ENCODE measurements at regions not wholly inside any gene's neighbourhood (a gene's known extent, or its start where the extent isn't known, plus 50 kb on each side); places are given as distances from the start of the nearest gene placed in this dataset.
A peak's percentile ranks its signal among the peaks of the same experiment; 100 is the strongest.
"Not testable (repeated sequence)": the region's sequence is repeated elsewhere in the genome, so short reads cannot be mapped to it uniquely, and the experiment has no call there.

DNA sequence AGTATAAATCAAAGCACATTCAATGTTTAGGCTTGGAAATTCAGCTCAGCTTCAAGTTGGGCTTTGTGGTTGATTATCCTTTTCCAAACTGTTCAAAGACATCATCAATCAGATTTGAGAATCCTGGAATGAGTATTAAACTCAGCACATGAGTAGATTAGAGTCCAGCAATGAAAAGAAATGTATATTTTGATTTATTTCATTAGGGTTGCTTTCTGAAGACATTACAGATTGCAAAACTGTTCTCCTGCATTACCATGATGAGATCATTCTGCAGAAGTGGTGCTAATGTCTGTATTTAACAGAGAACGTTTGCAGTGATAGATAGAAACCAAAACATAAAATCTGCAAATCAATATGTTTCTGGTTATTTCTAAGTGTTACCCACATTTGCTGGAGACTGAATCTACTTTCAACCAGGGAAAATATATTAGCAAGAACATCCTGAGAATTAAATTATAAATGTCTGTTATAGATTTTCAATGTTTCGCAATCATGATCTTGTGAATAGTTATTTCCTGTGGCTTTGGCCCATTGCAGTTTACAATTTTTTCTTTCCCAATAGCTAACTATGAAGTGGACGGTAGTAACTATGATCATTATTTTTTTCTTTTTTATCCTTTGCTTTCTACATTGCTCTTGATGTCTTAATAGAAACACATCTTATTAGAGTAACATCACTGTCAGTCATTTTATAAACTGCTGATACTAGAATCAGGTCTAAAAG lies 1125.7 kb upstream of the GOT2 start:
- H3K4me3 ChIP-seq (ENCODE audit: control insufficient read depth, low read depth, low read length) = no peak overlapping the region
- DNase-seq (ENCODE audit: low read depth) = peak; percentile 66
- TF ChIP-seq, protein P1, sequence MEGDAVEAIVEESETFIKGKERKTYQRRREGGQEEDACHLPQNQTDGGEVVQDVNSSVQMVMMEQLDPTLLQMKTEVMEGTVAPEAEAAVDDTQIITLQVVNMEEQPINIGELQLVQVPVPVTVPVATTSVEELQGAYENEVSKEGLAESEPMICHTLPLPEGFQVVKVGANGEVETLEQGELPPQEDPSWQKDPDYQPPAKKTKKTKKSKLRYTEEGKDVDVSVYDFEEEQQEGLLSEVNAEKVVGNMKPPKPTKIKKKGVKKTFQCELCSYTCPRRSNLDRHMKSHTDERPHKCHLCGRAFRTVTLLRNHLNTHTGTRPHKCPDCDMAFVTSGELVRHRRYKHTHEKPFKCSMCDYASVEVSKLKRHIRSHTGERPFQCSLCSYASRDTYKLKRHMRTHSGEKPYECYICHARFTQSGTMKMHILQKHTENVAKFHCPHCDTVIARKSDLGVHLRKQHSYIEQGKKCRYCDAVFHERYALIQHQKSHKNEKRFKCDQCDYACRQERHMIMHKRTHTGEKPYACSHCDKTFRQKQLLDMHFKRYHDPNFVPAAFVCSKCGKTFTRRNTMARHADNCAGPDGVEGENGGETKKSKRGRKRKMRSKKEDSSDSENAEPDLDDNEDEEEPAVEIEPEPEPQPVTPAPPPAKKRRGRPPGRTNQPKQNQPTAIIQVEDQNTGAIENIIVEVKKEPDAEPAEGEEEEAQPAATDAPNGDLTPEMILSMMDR (conservative IDR thresholded peaks at IDR 0.05; ENCODE audit: control insufficient read depth, insufficient read depth, low read depth, low read length) = no peak

DNA sequence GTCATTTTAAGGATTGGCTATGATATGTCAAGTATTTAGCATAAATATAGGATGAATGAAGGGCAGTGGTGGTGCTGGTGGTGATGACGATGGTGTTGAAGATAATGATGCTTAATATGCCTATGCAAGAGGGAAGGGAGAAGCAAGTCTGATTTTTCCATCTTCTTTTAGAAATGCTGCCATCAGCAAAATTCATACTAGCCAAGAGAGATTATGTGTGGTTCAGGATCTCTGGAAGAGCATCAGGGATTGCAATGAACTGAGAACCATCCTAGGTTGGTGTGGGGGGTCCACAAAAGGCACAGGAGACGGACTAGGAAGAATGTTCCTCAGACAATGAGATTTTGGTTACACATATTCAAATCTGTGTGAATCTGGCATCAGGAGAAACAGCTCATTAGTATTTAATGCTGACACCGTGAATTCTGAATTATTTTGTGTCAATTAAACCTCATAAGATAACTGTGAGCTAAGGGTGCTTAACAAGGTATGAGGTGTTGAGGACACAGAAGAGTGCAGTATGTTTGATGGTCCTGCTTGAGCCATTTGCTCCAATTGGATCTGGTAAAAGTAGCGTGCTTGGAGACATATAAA lies 1120.8 kb upstream of the GOT2 start:
- TF ChIP-seq, protein P1 (conservative IDR thresholded peaks at IDR 0.05; ENCODE audit: control insufficient read depth, insufficient read depth, low read depth, low read length) = no peak
- no peak overlapping the region for H3K4me3 ChIP-seq (ENCODE audit: control insufficient read depth, low read depth, low read length)
- DNase-seq (ENCODE audit: low read depth) = no peak

DNA sequence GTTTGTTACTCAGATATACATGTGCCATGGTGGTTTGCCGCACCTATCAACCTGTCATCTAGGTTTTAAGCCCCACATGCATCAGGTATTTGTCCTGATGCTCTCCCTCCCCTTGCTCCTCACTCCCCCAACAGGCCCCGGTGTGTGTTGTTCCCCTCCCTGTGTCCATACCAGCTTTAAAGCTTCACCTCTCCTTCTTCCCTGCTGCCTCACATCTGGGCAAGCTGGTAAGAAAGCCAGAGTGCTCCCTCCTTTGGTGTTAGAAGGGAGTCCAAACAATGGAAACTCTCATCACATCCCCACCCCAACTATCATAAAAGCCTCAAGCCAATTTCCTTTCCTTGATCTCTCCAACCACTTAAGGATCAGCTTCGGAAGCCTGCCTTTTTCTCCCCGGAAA lies 1115.6 kb upstream of the GOT2 start:
- no peak overlapping the region for H3K4me3 ChIP-seq (ENCODE audit: control insufficient read depth, low read depth, low read length)
- no peak for DNase-seq (ENCODE audit: low read depth)
- TF ChIP-seq, protein P1 (conservative IDR thresholded peaks at IDR 0.05; ENCODE audit: control insufficient read depth, insufficient read depth, low read depth, low read length) = no peak

DNA sequence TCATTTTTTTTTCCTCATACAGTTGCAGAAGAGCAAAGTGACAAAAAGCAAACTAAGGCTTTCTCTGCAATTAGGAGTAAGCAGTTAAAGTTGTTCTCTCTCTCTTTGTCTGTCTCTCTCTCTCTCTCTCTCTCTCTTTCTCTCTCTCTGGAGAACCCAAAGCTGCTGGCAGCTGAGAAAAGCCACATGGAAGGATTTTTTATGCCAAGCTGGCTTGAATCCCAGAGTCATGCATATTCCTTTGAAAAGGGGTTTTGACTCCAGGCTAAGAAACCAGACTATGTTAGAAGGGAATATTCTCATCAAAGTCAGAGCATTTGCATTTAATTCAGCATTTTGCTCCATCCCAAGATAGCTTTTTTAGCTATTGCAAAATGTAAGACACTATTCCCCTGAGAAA lies 1114.2 kb upstream of the GOT2 start:
- TF ChIP-seq, protein P1 (conservative IDR thresholded peaks at IDR 0.05; ENCODE audit: control insufficient read depth, insufficient read depth, low read depth, low read length) = no peak
- no peak for DNase-seq (ENCODE audit: low read depth)

DNA sequence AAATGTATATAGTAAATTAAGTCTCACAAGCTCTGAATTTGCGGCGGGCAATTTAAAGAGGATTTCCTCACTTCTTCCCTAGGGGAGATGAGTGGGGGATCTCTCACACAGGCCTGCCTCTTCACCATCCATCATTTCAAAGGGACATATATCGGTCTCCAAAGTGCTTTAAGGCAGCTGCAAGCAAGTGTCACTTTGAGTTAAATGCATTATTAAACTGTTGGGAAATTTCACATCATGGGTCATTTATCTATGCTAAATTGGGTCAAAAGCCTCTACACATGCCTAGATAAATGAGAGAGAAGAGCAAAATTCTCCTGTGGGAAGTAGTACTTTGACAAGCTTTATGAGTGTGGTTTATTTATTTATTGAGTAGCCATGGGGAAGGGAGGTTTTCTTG lies 1106.1 kb upstream of the GOT2 start:
- H3K4me3 ChIP-seq (ENCODE audit: control insufficient read depth, low read depth, low read length) = no peak overlapping the region
- DNase-seq (ENCODE audit: low read depth) = no peak
- TF ChIP-seq, protein P1 (conservative IDR thresholded peaks at IDR 0.05; ENCODE audit: control insufficient read depth, insufficient read depth, low read depth, low read length) = no peak

More for the DNA sequence above, 1114.2 kb upstream of the GOT2 start:
- H3K4me3 ChIP-seq (ENCODE audit: control insufficient read depth, low read depth, low read length) = no peak overlapping the region

DNA sequence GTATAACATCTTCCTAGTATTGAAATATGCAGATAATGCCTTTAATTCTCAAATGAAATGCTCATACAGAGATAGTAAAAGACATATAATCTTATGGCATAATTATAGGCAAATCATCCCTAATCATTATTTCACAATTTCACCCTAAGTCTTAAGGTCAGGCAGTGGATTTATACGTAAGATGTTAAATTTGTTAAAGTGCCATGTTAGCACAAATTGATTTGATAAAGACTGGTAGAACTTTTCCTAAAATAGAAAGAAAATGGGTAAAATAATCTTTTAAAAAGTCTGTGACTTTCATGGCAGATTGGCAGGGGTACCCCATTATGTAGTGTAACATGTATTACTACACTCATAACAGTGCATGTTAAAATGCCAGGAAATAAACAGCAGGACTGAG lies 1092.7 kb upstream of the GOT2 start:
- H3K4me3 ChIP-seq (ENCODE audit: control insufficient read depth, low read depth, low read length) = no peak overlapping the region
- TF ChIP-seq, protein P1 (conservative IDR thresholded peaks at IDR 0.05; ENCODE audit: control insufficient read depth, insufficient read depth, low read depth, low read length) = no peak
- no peak for DNase-seq (ENCODE audit: low read depth)

DNA sequence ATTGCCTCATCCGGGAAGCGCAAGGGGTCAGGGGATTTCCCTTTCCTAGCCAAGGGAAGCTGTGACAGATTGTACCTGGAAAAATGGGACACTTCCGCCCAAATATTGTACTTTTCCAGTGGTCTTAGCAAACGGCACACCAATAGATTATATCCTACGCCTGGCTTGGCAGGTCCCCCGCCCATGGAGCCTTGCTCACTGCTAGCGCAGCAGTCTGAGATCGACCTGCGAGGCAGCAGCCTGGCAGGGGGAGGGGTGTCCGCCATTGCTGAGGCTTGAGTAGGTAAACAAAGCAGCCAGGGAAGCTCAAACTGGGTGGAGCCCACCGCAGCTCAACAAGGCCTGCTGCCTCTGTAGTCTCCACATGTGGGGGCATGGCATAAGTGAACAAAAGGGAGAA lies 1075.4 kb upstream of the GOT2 start:
- not testable (repeated sequence) for DNase-seq (ENCODE audit: low read depth); H3K4me3 ChIP-seq (ENCODE audit: control insufficient read depth, low read depth, low read length)
